GM18498 (cell line): ENCODE measurements at regions not wholly inside any gene's neighbourhood (a gene's known extent, or its start where the extent isn't known, plus 50 kb on each side); places are given as distances from the start of the nearest gene placed in this dataset.
"Not testable (repeated sequence)": the region's sequence is repeated elsewhere in the genome, so short reads cannot be mapped to it uniquely, and the experiment has no call there.

Source experiments
- ATAC-seq: cut with Tn5 transposase; IDR thresholded peaks from one replicate; pipeline ENCODE4 v1.9.1; 2021; ENCODE audit warnings: mild to moderate bottlenecking, moderate library complexity; ENCODE audit not compliant: unreplicated experiment

- ATAC-seq: no peak
Measured at GRCh38 chr5:167853421-167853820, 438.0 kb upstream of the WWC1 start.

GRCh38 chr5:167855818-167856217, 435.6 kb upstream of the WWC1 start:
- no peak for ATAC-seq

GRCh38 chr5:167857321-167857720, 434.1 kb upstream of the WWC1 start:
- ATAC-seq: no peak

- not testable (repeated sequence) for ATAC-seq
Measured at GRCh38 chr5:167858186-167858855, 433.1 kb upstream of the WWC1 start.

DNA sequence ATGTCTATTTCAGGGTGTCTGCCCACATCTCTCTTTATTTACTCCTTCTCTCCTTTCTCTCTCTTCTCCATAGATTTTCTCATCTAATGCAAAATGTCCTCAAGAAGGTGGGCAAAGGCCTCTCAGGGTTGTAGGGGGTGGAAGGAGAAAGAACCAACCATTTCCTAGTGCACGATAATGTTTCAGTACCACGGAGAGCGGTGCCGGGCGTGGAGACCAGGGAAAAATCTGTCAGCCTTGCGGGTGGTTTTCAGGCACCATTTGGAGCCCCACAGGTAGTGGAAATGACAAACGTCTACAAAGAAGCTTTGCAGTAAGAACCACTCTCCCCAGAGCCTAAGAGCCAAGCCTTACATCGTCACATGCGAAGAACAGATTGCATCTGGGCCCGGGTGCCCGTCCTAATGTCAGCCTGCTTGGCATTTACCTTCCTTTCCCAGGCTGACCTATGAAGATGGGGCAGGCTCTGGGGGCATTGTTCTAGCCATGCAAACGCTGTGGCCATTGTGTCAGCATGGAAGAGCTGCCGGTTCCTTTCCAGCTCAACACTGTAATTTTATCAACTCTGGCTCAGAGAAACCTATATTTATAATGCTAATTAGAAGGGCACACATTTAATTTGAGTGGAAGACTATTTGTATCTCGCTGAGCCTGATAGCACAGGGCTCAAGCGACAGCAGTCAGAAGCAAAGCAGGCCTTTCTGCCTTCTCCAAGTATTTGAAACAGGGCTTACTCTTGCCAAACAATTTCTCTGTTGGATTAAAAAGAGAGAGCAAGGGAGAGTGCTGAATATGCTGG, 430.1 kb upstream of the WWC1 start:
- ATAC-seq: no peak

GRCh38 chr5:167861928-167862426, 429.5 kb upstream of the WWC1 start:
- ATAC-seq: no peak

- no peak for ATAC-seq
Measured at GRCh38 chr5:167863883-167864282, 427.6 kb upstream of the WWC1 start.

- no peak for ATAC-seq
Measured at GRCh38 chr5:167864801-167865200, 426.6 kb upstream of the WWC1 start.

DNA sequence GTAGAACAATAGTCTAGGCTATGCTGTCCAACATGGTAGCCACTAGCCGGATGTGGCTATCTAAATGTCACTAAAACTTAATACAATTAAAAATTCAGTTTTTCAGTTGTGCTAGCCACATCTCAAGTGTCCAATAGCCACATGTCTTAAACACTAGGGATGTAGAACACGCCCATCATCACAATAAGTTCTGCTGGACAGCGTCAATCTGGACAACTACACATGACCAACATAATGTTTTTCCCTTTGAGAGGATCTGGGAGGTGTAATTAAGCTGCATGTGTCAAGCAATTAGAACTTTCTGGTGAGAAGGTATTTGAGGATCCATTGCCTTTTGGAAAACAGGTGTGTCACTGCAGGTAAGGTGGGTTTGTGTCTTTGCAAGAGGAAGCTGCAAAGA, 424.6 kb upstream of the WWC1 start:
- no peak for ATAC-seq

DNA sequence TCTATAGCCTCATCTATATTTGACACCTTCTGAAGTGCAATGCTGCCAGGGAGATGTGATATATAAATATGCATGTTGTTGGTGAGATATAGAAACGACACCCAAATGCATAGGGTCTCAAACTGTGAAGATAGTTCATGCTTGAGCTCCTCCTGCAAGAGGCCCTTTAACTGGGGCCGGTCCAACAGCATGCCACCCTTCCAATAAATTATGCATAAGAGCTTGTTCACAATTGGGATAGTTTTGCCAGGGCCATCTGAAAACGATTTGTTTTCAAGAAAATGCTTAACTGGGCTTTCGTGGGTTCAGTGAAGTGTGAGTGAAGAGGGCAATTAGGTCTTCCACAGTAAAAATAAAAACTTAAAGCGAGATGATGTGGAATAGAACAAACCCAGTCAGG, 424.2 kb upstream of the WWC1 start:
- ATAC-seq: no peak

DNA sequence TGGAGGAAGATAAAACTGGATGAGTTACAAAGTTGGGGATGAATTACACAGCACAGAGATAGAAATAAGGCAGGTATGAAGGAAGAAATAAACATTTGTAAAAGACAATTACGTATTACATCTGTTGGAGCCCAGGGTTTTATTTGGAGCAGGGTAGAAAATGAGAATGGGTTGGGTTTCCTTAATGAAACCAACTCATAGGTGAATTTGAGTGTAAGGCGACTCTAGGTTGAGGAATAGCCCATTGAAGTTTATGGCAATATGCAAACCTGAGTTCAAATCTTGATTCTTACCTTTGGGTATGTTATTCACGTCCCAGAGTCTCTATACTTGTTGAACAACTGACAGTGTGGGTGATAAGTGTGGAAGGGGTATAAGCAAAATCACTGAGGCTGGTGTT, 422.3 kb upstream of the WWC1 start:
- ATAC-seq: no peak

GRCh38 chr5:167870055-167870454, 421.4 kb upstream of the WWC1 start:
- no peak for ATAC-seq

GRCh38 chr5:167871091-167871490, 420.4 kb upstream of the WWC1 start:
- ATAC-seq: no peak

- ATAC-seq: no peak
Measured at GRCh38 chr5:167872791-167873190, 418.7 kb upstream of the WWC1 start.

DNA sequence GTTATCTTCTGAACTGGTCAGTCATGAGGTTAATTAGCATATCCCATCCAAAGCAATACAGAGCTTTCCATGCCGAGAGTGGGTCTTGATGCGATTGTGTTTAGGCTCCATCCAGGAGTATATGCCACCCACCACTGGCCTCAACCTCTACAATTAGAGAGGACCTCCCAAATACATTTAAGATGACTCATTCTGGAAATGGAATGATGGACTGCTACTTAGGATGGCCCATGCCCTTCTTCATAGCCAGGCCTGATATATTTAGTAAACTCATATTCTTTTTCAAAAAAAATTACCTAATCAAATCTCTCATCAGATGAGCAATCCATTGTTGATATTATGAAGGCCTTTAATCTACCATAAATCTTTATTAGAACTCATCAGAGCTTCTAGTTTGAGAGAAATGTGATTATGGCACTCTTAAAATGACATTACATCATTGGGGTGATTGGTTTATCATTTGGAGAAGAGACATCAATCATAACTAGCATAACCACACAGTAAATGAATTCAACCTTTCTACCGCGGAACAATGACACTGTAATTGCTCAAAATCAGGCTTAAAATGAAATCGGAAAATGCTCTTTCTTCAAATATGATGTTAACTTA, 414.2 kb upstream of the WWC1 start:
- ATAC-seq: no peak

DNA sequence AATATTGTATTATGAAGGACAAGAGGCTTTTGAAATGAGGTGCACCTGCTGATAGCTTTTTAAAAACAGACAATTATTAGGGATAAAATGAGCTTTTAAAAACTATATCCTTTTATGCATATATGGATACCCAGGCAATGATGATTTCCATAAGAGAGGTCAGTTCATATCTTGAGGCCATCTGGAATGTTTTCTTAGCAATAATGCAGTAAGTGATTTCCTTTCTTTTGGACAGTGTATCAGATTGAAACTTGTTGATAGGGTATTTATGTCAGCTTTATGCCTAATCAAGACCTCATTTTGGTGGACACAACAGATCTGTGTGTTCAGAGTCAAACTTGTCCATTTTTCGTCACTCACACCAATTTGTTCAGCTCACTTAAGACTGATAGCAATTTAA, 413.5 kb upstream of the WWC1 start:
- ATAC-seq: no peak

DNA sequence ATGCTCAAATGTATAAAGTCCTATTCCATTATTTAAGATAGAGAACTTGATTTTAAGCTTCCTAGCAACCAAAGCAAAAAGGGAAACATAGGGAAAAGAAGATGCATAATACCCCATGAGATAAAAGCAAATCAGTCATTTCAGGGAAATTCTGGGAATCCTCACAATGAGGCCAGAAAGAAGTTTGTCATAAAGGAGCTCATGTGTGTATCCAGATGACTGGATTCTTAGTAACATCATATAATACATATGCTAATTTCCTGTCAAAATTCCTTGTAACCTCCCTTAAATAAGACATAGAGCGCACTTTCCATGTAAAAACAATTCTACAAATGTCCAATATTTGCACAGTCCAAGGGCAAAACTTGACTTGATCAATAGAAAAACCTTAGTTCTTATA, 411.0 kb upstream of the WWC1 start:
- ATAC-seq: no peak

- no peak for ATAC-seq
Measured at GRCh38 chr5:167881041-167881440, 410.4 kb upstream of the WWC1 start.

DNA sequence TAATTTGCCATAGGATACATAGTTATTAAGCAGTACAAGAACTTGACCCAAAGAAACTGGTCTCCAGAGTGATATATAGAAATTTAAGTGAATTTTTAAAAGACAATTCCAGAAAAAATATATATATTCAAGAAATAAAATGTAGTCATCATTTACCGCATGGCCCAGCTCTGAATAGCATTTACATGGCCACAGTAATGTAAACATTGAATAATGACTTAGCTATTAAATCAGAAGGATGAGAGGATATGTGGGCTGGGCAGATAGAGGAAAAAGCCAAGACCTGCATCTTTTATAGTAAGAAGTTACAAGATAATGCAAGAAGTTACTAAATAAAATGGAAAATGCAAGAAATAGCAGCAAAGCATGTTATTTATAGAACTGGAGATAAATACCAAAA, 405.2 kb upstream of the WWC1 start:
- no peak for ATAC-seq

DNA sequence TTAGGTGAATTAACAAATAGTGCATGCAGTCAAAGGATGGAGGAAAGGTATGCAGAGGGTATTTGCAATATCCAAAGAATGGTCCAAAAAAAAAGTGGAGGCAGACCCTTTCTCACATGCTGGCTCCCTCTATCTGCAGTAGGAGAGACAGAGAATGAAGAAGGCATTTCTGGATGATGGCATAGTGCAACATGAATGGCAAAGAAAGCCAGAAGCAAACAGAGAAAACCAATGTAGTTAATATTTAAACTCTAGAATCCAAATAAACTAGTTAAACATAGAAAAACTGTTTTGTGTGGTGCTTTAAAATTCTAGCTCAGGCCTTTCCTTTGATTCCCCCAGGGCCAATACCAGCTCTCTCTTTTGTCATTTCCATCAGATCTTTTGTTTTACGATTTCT, 403.1 kb upstream of the WWC1 start:
- no peak for ATAC-seq

DNA sequence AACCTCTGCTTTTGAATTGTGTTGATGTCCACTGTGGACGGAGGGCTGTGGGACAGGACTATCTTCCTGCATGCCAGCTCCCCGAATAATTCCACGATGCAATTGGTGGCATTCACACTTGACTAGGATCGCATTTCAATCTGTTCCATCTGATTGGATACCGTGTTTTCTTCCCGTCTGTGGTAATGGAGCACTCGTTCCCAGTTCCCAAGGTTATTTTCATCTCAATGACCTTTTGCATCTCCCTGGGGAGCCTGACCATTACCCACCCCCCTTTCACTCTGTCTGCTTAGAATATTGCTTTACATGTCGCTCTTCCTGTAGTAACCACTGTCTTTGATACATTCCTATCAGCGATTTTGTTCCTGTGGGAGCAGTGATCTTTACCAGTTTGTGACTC, 402.2 kb upstream of the WWC1 start:
- ATAC-seq: no peak
